ENCODE measurements at regions not wholly inside any gene's neighbourhood (a gene's known extent, or its start where the extent isn't known, plus 50 kb on each side); places are given as distances from the start of the nearest gene placed in this dataset.

DNA sequence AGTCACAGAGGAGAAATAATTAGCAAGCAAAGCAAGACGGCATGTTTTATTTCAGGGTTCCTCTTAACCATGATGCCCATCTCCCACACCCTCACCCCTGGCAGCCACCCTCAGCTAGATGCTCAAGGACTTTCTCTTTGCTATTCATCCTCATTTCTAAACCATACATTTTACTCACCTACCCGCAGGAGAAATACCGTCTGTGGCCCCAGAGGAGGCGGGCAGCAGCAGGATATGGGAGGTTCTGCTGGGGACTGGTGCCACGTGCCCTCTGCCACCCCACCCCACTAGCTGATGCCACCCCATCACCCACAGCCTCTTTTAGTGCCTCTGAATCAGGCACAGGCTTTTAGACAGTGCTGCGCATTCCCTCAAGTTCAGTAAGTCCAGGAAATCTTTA, 168.7 kb upstream of the ITGB1 start:
- peak; percentile 78 for DNase-seq

DNA sequence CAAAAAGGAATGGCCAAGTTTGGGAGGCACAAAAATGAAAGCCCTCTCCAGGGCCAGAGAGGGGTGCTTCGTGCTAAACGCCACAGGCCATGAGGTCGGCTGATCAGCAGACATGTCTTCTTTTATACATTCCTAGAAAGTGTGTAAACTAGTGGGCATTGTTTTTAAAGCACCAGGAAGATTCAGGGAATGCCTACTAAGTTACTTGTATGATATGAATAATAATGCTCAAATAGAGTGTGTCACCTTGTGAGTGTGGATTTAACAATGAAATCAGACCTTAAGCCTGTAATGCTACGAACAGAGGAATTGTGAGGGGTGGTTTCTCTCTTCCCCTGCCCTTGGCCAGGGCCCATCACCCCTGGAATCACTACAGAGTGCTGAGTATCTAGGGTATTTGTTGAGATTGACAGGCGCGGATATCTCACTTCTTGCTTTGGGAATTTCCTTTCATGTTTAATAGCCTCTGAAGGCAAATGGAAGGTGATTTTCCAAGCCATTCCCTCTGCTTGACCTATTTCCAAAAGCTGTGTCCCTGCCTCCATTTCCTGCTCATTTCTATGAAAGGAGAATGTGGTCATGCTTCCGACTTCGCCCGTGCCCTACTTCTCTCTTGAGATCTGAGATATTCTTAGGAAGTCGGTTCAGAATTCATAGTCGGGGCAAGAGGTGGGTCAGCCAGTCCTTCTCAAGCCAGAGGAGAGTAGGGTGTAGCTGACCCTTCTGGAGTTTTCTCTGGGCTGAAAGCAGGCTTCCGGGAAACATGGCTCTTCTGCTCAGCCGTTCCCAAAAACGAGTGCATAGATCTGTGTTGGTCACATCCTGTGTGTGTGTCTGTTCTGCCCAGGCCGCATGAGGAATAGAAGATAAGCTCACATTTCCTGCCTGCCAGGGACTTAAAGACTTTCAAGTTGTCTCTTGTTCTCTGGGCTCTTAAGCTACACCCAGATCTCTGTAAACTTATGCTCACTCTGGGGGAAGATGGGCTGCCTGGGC, 167.8 kb upstream of the ITGB1 start:
- DNase-seq = peak; percentile 80

DNA sequence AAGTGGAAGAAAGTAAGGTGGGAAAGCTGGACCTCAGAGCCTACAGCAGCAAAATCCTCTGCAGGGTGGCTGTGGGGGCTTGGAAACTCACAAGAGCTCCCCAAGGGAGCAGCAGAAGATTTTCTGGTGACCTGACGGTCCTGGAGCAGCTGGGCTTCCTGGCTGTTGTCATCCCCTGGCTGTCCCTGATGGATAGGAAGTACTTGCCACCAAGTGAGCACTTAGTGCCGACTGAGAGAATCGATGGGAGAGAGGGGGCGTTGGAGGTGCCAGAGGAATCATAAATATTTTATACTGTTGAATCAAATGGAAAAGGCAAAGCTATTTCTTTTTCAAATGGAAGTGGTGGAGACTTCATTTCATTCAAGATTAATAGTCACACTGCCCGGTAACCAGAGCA, 167.1 kb upstream of the ITGB1 start:
- DNase-seq = no peak

DNA sequence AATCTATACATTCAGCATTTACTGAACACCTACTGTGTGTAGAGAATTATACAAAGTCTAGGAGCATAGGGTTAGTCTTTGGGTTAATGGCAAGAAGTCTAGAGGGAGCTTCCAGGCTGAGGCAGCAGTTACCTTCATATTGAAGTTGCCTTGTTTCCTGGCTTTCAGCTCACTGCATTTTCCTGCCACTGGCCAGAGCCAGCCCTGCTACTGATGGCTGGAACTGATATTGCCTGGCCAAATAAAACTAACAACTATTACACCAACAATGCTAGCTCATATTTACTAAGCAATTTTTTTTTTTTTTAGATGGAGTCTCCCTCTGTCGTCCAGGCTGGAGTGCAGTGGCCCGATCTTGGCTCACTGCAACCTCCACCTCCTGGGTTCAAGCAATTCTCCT, 165.7 kb upstream of the ITGB1 start:
- no peak for DNase-seq

DNA sequence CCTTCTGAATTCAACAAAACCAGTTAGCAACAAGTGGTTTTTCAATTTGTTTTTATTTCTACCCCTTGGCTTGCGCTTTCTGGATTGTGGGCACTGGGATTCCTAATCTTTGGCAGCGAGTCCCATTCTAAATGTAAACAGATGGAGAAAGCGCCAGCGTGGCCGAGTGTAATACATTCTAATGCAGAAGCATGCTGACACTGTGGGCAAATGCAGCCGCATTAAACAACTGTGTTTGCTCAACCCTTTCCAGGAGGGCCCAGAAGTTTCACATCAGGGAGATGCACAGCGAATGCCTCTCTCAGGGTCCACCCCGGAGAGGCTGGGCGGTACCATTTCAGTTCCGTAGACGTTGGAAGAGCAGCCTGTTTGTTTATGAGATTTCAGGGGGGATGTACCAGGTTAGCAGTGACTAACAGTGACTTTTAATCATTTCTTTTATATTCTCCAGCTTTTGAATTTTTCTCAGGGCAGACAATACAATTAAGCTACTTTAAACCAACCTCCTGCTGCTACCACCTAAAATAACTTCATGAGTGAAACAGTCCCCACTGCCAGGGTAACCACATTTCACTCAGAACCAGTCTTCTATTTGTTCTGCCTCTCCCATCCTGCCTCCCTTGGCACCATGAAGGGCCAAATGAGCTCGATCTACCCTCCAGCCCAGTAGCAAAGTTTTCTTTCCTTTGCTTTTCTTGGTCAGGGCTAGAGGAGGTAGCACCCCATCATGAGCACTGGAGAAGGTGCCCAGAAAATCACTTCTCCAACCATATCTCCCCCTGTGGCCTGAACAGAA, 164.2 kb upstream of the ITGB1 start:
- DNase-seq = no peak

DNA sequence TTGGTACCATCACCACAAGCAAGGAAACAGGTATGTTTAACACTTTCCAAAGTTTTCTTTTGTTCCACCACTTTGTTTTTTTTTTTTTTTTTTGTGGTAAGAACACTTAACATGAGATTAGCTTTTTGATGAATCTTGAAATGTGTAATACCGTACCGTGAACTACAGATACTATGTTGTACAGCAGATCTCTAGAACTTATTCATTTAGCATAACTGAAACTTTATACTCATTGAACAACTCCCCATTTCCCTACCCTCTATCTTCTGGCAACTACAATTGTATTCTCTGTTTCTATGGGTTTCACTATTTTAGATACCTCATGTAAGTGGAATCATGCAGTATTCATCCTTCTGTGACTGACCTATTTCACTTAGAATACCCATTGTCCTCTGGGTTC, 162.7 kb upstream of the ITGB1 start:
- no peak for DNase-seq

DNA sequence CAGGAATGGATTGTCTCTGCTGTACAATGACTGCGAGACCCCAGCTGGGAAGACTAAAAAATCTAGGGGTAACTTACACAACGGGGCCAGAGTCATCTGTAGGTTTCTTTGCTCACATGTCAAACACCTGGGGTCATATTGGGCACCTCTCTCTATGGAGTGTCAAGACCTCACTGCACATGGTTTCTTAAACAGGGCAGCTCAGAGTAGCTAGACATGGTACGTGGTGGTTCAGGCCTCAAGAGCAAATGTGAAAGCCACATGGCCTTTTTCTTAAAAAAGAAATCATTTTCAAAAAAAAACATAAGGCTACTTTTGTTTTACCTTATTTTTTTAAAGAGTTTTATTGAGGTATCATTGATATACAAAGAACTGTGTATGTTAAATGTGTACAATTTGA, 162.2 kb upstream of the ITGB1 start:
- no peak for DNase-seq

DNA sequence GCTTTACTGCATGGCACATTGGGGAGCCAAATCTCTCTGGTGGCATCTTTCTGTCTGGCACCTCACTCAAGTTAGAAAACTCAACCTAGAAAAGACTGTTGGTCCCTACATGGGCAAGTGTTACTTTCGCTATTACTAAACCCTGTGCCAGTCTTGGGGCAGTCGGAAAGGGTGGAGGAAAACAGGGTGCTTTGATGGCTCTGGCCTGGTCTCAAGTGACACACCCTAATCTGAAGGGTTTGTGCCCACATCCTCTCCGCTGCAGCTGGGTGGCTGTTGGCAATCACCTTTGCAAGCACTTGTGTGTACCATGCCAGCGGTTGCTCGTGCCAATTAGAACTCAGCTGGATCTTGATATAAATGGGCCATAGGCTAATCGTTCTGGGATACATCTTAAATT, 159.8 kb upstream of the ITGB1 start:
- DNase-seq = peak; percentile 85

DNA sequence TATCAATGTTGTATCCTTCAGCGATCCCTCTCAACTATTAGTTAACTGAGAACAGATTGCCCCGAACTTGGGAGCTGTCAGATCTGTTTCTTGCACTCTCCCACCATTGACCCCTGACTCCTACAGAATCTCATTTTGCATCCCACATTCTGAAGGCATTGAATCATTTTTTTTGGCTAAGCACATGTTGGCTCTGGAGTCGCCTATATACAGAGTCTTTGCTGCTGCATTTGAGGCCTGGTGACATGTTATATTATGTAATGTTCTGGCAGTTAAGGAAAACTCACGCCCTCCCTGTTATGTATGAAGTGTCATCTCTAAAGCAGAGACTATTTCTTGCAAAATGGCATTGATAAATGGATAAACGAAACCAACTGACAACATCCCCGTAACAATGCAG, 159.2 kb upstream of the ITGB1 start:
- no peak for DNase-seq

DNA sequence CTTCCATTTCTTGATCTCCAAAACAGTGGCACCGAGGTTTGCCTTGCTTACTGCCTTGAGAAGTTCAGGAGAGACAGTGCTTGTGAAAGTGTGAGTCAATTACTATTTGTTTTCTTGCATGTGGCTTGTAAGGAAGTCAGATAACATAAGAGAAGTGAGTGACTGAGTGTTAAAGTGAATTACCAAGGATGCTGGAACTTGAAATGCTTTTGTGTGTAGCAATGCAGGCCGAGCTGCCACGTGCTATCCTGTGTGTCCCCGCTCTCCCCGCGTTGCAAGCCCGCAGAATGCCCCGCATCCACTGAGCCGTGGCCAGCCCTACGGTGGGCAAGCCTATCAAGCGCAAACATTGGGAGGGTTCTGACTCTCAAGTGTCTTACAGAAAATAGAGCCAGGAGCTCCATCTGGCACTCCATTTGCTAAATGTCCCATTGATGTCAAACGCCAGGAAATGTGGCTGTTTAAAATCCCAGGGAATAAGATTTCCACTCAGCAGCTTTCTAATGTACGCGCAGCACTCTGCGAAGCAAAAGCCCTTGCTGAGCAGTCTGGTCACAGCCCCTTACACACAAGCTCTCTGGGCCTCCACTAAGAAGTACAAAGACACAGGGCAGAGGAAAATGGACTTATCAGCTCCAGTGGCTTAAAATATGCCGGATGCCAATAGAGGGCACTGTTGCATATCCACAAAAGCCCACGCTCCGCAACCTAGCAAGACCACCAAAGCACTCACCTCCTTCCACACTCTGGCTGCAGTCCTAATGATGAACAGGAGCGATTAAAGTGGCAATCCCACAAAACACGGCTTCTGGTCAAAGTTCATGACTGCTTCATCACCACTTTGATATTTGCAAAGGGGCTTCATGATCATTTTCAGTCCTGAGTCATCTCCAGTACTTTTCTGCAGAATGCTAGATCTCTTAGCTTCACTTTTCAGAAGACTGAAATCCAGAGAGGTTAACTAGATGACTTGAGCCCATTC, 158.0 kb upstream of the ITGB1 start:
- peak; percentile 77 for DNase-seq

DNA sequence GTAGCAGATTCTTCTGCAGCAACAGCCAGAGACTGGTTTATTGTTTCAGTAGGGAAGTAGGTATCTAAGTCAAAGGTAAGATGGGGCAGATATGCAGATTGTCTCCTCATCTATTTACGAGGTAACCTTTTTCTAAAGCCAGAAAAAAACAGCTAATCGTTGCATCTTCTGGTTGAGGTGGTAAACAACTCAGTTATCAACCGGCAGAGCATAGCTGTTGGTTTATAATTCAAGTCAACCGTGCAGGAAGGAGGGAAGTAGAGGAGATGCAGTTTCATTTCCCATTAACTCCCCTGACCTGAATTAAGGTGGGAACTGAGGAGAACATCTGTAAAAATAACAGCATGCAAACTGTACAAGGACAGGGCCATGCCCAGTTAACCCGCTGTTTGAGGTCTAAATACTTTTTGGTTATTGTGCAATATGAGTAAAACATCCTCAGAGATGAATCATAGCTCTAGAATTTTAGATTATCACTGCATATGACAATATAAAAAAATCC, 156.5 kb upstream of the ITGB1 start:
- DNase-seq = no peak

DNA sequence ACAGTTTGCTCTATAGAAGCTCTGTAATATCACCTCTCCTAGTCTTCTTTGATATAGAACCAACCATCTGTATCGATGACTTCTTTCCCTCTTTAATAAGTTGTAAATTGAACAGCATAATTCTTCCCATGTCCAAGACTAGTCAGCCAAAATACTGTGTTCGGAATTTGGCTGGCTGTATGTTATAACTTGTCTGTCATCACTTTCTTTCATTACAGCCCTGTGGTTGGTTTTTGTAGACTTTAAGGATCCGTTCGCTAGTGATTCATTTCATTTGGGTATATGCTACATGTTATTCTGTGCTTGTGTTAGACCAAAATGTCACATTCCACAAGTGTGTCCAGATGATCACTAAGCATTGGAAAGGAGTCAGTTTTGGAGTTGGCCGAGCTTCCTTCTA, 155.4 kb upstream of the ITGB1 start:
- no peak for DNase-seq

DNA sequence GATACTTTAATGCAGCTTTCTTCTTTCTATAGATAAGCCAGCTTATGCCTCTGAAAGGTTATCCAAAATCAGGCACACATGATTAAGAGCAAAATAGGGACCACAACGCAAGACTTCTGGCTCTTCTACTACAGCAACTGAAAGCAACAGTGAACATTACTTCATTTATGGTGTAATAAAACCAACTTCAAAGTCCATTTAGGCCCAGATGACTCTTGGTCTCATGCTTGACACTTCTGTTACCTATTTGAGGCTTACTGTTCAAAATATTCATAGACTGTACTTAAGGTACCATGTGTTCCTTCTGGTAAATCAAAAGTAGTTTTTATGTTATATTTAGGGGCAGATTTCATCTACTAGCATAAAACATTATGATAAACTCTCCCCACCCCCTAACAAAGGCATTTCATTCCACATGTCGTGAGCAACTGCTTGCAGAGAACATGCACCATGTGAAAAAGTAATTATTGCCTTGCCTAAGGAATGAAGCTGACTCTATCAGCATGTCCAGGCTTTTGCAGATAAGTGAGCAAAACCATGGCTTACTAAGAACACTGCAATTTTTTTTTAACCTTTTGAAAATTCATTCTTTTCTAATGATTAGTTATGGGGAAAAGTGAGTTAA, 154.9 kb upstream of the ITGB1 start:
- DNase-seq = no peak

DNA sequence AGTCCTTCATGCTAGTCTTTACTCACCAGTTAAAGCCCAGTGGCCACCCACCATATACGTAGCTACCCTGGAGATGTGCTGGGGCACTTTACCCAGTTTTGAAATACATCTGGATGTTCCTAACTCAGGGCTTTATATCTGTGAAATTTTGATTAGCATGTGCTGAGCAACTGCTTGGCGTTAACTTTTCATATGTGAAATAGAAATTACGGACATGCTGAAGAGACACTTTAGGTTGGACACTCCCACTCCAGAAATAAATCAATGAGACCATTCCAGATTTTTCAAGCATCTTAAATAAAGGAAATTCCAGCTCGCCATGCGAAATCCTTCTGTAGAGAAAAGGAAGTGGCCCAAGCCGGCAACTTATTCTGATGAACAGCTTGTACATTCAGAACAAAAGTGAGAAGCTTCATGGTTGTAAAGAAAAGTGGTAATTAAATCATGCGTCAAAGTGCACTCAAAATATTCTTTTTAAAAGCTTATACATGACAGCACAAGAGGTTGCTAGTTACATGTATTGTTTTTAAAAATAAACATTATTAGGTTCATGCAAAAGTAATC, 153.5 kb upstream of the ITGB1 start:
- no peak for DNase-seq

DNA sequence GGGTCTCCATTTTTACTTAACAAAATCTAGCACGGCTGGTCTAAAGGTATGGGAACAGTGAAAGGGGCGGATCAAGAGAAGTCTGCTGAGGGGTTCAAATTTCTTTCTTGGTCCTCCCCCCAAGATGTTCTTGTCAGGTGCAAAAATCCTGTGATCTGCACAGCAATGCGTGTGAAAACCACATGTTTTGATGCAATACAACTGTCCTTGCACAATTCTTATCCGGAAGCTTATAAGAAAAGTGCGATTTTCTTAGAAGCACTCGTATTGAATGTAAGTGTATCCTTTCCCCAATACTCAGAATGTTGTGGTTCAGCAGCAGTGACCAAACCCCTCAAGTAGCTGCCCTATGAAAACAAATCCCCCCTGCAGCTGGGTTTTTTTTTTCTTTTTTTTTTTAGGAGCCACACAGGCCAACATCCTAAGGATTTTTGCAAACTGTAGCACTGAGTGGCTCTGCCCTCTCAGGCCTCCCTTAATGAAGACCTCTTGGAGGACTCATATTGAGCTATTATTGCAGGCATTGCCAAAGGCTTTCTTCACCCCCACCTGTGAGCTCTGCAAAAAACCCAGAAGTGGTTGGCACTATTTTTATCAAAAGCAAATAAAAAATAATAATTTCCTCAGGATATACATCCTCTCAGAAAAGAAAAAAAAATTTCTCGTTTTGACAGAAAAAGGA, 151.9 kb upstream of the ITGB1 start:
- DNase-seq = no peak

DNA sequence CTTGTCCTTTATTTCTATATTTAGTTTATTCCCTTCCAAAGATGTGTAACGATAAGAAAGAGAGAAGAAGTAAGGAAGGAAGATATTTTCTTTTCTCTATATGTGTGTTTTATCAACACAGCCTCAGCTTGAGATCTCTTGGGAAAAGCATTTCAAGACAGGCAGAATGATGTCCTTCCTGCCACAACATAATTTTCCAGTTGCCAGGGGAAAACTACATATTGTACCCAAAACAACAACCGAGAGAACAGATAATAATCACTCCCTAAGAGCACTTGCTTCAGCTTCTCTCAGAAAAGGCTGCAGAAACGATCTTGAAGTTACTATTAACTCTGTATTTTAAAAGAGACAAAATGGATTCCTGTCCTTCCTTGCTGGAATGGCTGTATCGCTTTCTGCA, 151.4 kb upstream of the ITGB1 start:
- no peak for DNase-seq

DNA sequence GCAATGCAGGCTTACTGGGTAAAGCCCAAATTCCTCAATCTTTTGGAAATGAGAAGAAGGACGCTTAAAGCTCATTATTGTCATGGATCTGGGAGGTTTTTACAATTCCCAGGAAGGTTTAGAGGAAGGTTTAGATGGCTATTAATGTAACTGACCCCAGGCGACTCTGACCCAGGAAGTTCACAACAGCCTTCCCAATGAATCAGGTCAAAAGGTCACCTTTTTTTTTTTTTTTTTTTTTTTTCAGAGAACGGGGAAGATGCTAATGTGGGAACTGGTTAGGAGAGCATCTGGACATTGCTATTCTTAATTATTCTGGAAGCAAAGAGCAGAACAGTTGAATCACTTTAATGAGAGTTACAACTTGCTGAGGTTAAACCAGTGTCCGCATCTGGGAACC, 149.9 kb upstream of the ITGB1 start:
- no peak for DNase-seq

DNA sequence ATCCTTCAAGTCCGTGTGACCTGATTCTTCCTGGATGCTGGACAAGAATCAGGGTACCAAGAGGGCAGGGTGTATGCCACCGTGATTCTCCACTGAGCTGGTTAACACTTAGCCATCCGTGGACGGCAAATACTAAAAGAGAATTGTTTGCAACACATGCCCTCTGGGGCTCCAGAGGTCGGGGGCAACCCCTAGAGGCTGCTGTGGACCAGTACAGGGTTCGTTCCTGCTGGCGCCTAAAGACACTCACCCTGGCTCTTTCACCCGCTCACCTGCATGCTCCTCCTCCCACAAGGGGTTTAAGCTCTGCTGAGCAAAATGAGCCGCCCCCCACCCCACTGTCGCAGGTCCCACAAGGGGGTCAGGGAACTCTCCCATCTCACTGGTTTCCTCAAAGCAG, 148.7 kb upstream of the ITGB1 start:
- no peak for DNase-seq

DNA sequence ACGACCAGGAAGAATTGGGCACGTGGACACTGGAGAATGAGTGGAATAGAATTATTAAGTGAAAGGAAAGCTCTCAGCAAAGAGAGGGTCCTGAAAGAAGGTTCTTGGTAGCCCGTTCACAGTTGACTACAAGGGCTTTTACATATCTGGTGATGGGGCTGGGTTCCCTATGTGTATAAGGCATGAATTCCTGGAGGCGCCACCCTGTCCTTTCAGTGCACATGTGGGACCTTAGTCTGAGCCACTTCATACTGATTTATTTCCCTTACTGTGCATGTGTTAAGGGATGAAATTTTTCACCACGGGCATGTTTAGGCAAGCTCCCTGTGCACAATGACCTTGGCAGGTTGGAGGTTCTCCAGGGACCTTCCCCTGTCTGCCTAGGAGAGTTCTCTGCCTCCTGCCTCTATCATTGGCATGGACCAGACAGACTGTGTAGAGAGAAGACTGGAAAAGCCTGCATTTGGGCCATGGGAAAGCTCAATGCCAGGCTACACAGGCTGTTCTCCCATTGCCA, 145.9 kb upstream of the ITGB1 start:
- no peak for DNase-seq

DNA sequence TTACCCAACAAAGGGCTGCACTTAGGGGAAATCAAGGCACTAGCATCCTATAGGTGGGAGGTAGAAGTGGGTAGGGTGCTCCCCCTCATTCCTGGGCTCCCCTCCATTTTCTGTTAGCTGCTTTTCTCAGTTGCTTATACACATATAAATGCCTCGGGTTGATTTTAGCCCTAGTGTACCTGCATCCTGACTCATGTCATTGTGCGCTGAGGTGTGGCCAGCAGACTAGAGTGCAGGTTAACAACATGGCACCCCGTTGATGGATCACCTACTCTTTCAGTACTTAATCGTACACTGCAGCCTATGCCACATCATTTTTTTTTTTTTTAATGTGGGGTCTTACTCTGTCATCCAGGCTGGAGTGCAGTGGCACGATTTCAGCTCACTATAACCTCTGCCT, 144.0 kb upstream of the ITGB1 start:
- no peak for DNase-seq

DNA sequence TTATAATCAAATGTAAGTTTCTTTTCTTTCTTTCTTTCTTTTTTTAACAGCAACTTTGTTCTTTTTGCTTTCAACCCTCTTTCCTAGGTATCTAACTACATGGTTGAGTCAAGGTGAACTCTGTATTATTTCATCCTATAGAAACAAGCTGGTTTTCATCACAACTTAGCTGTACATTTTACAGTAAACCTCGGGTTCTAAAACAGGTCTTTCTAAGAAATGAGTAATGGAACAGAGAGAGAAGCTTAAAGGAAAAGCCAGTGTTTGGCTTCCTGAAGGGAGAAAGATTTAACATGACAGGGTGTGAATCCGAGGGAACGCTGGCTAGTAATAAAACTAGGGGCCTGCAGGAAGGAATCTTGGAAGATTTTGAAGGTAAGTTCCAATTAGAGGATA, 143.4 kb upstream of the ITGB1 start:
- DNase-seq = no peak
